GM19455 (cell line): ENCODE measurements at regions not wholly inside any gene's neighbourhood (a gene's known extent, or its start where the extent isn't known, plus 50 kb on each side); places are given as distances from the start of the nearest gene placed in this dataset.
"Not testable (repeated sequence)": the region's sequence is repeated elsewhere in the genome, so short reads cannot be mapped to it uniquely, and the experiment has no call there.

ENCODE experiments used
- ATAC-seq: cut with Tn5 transposase; IDR thresholded peaks from one replicate; pipeline ENCODE4 v1.9.1; 2021; ENCODE audit not compliant: unreplicated experiment

- ATAC-seq, result no peak
Measured at GRCh38 chr5:123709422-123709821, 197.4 kb downstream of the CSNK1G3 start.

GRCh38 chr5:123708074-123708806, 196.3 kb downstream of the CSNK1G3 start:
- no peak for ATAC-seq

GRCh38 chr5:123706531-123706930, 194.6 kb downstream of the CSNK1G3 start:
- no peak for ATAC-seq

GRCh38 chr5:123705741-123706140, 193.8 kb downstream of the CSNK1G3 start:
- no peak for ATAC-seq

GRCh38 chr5:123701511-123702200, 189.7 kb downstream of the CSNK1G3 start:
- ATAC-seq, result no peak

- ATAC-seq, result no peak
Measured at GRCh38 chr5:123700624-123701287, 188.8 kb downstream of the CSNK1G3 start.

GRCh38 chr5:123699571-123699970, 187.6 kb downstream of the CSNK1G3 start:
- no peak for ATAC-seq

- ATAC-seq, result not testable (repeated sequence)
Measured at GRCh38 chr5:123698937-123699336, 187.0 kb downstream of the CSNK1G3 start.

- no peak for ATAC-seq
Measured at GRCh38 chr5:123696921-123697341, 185.0 kb downstream of the CSNK1G3 start.

- no peak for ATAC-seq
Measured at GRCh38 chr5:123690821-123691220, 178.8 kb downstream of the CSNK1G3 start.

GRCh38 chr5:123681061-123681460, 169.1 kb downstream of the CSNK1G3 start:
- ATAC-seq, result no peak

GRCh38 chr5:123673107-123673506, 161.1 kb downstream of the CSNK1G3 start:
- no peak for ATAC-seq

GRCh38 chr5:123671711-123672456, 159.9 kb downstream of the CSNK1G3 start:
- no peak for ATAC-seq

GRCh38 chr5:123671042-123671441, 159.1 kb downstream of the CSNK1G3 start:
- no peak for ATAC-seq
